K562 (cell line): ENCODE measurements at regions not wholly inside any gene's neighbourhood (a gene's known extent, or its start where the extent isn't known, plus 50 kb on each side); places are given as distances from the start of the nearest gene placed in this dataset.

Experiments used
- ATAC-seq: fragments of 200-7000 bp; cut with Tn5 transposase; 3 replicates; pipeline ENCODE4 v1.9.1; 2020; ENCODE audit warnings: moderate library complexity
- BruUV-seq: library from RNA; stranded (reverse); fragments of 400-500 nt; replicated peaks from 2 replicates; lab custom pipeline; 2021; lab: Mats Ljungman, UMichigan
- CTCF ChIA-PET: fragments of 300-600 bp; formaldehyde crosslinking; extraction: SDS; loops from one replicate; lab custom pipeline; 2021; ENCODE audit warnings: low intra/inter-chr PET ratio; lab: Yijun Ruan, JAX
- POLR2A ChIA-PET: fragments of 300-600, 350-650 bp; sonication (Branson Sonifier 250); formaldehyde crosslinking; extraction: SDS; loops from one replicate; lab custom pipeline; 2021; ENCODE audit warnings: antibody characterized with exemption, inconsistent platforms; lab: Yijun Ruan, JAX
- DNase-seq, 4 experiments: peaks; one replicate each; pipeline versions ENCODE4 v3.0.0 to v3.0.0-alpha.2; 2011 to 2018; ENCODE audit warnings: low spot score in 3 of 4, mixed read lengths in 3 of 4; ENCODE audit errors: extremely low read depth in 1 of 4
- FAIRE-seq: peaks from 2 replicates; lab custom pipeline; 2011; peaks lifted over from hg19 to GRCh38; lab: Jason Lieb, UNC
- H2AFZ ChIP-seq: 2 replicates; pipeline ENCODE4 v1.6.0; 2011; ENCODE audit warnings: low read depth, low read length, control low read depth, inconsistent platforms
- H3K27ac ChIP-seq: fragments of 200-600 bp; 3 replicates; pipeline ENCODE4 v1.8.0; 2011; ENCODE audit warnings: low read depth, mild to moderate bottlenecking, control low read depth, inconsistent platforms, low read length, moderate library complexity, mixed read lengths; ENCODE audit errors: extremely low read depth
- H3K27me3 ChIP-seq, 2 experiments: fragments of 300-600 bp in 1 of 2; 2 replicates in 1 of 2; 3 replicates in 1 of 2; pipeline versions ENCODE4 v1.6.0 to v1.8.0; 2011; ENCODE audit warnings: inconsistent platforms in 2 of 2, low read length in 2 of 2, mild to moderate bottlenecking in 1 of 2, mixed read lengths in 1 of 2, moderate library complexity in 1 of 2; ENCODE audit not compliant: control insufficient read depth in 2 of 2, insufficient read depth in 2 of 2
- H3K36me3 ChIP-seq: fragments of 300-600 bp; 3 replicates; pipeline ENCODE4 v1.8.0; 2011; ENCODE audit warnings: mild to moderate bottlenecking, low read length, inconsistent platforms; ENCODE audit not compliant: control insufficient read depth, insufficient read depth
- H3K4me1 ChIP-seq, 2 experiments: fragments of 200-600 bp in 1 of 2; replicated peaks in 1 of 2; 2 replicates in 1 of 2; 3 replicates in 1 of 2; pipeline versions ENCODE4 v1.5.1 to v1.8.0; 2011; ENCODE audit warnings: inconsistent platforms in 2 of 2, low read length in 2 of 2, mild to moderate bottlenecking in 1 of 2, mixed read lengths in 1 of 2, moderate library complexity in 1 of 2; ENCODE audit not compliant: control insufficient read depth in 2 of 2, insufficient read depth in 2 of 2
- H3K4me2 ChIP-seq: 2 replicates; pipeline ENCODE4 v1.6.1; 2011; ENCODE audit warnings: low read length, control low read depth, inconsistent platforms, mixed read lengths; ENCODE audit not compliant: insufficient read depth
- H3K4me3 ChIP-seq: fragments of 200-600 bp; sonication (generic), shearing (Covaris generic); 2 replicates; pipeline ENCODE4 v1.5.1; 2016; ENCODE audit warnings: control low read depth, inconsistent platforms
- H3K79me2 ChIP-seq: fragments of 200-600 bp; 3 replicates; pipeline ENCODE4 v1.8.0; 2011; ENCODE audit warnings: low read length, inconsistent platforms; ENCODE audit not compliant: control insufficient read depth, insufficient read depth
- H3K9ac ChIP-seq, 2 experiments: 2 replicates each; pipeline versions ENCODE4 v1.6.0 to v1.6.1; 2011; ENCODE audit warnings: low read depth in 2 of 2, low read length in 2 of 2, control low read depth in 1 of 2, inconsistent platforms in 1 of 2, mild to moderate bottlenecking in 1 of 2, mixed read lengths in 1 of 2; ENCODE audit not compliant: insufficient read depth in 1 of 2
- H3K9me1 ChIP-seq: one replicate; pipeline ENCODE4 v1.6.0; 2011; ENCODE audit warnings: inconsistent platforms, mild to moderate bottlenecking, low read length, moderate library complexity; ENCODE audit not compliant: control insufficient read depth, insufficient read depth
- H3K9me3 ChIP-seq: replicated peaks from 2 replicates; pipeline ENCODE4 v1.5.1; 2011; ENCODE audit warnings: low read depth, low read length, inconsistent platforms; ENCODE audit not compliant: control insufficient read depth, insufficient read depth
- H4K20me1 ChIP-seq: replicated peaks from 2 replicates; pipeline ENCODE4 v1.6.1; 2011; ENCODE audit warnings: low read length, inconsistent platforms, mixed read lengths; ENCODE audit not compliant: control insufficient read depth, insufficient read depth
- ATF1 ChIP-seq, 2 experiments: fragments of 450-650 bp in 1 of 2; IDR thresholded peaks; 2 replicates each; pipeline ENCODE4 v1.6.1; 2016; ENCODE audit warnings: missing compliant biosample characterization in 1 of 2, missing genetic modification characterization in 1 of 2
- CBX8 ChIP-seq: fragments of 200-600 bp; sonication (generic); IDR thresholded peaks from 2 replicates; pipeline ENCODE4 v1.6.1; 2012; ENCODE audit warnings: borderline replicate concordance, mixed run types, low read depth, mild to moderate bottlenecking, moderate library complexity, mixed read lengths, low read length, control low read depth, inconsistent platforms; ENCODE audit not compliant: poor library complexity, severe bottlenecking; ENCODE audit errors: extremely low read depth
- ELF2 ChIP-seq: fragments of 250-450 bp; sonication (Bioruptor Pico); IDR thresholded peaks from 2 replicates; pipeline ENCODE4 v1.5.0; 2021; ENCODE audit warnings: mild to moderate bottlenecking
- EWSR1 ChIP-seq: fragments of 450-650 bp; IDR thresholded peaks from 2 replicates; pipeline ENCODE4 v1.6.1; 2018; ENCODE audit warnings: borderline replicate concordance, mild to moderate bottlenecking, low read depth, moderate library complexity; ENCODE audit not compliant: partially characterized antibody
- HDGF ChIP-seq: fragments of 450-650 bp; IDR thresholded peaks from 2 replicates; pipeline ENCODE4 v1.6.1; 2016
- POLR2H ChIP-seq: IDR thresholded peaks from 2 replicates; pipeline ENCODE4 v1.6.1; 2016; ENCODE audit warnings: missing genetic modification characterization, low read depth, mild to moderate bottlenecking, control low read depth, missing compliant biosample characterization, moderate library complexity
- ZNF121 ChIP-seq: sonication (generic); formaldehyde crosslinking; conservative IDR thresholded peaks from 2 replicates; pipeline ENCODE4 v1.8.0; 2022; ENCODE audit warnings: missing genetic modification reagents
- ZNF318 ChIP-seq, 2 experiments: fragments of 450-650 bp; IDR thresholded peaks; 2 replicates each; pipeline ENCODE4 v1.6.1; 2016; ENCODE audit warnings: mild to moderate bottlenecking in 2 of 2, borderline replicate concordance in 1 of 2, low read depth in 1 of 2, moderate library complexity in 1 of 2
- WGBS: fragments of 100-300 bp; shearing (Covaris generic); methylation state at CpG from one replicate; pipeline ENCODE4 v1.1.6; 2016; ENCODE audit warnings: low coverage, mixed read lengths; ENCODE audit not compliant: insufficient coverage; ENCODE audit errors: missing lambda C conversion rate; 5-methylcytosine and 5-hydroxymethylcytosine counted together
- in situ Hi-C: fragments of 300-500 bp; cut with MboI; formaldehyde crosslinking; loops from 4 replicates; pipeline ENCODE4 v1.15.0; 2018; ENCODE audit warnings: inconsistent platforms, mixed read lengths
- intact Hi-C: fragments of 100-400 bp; cut with micrococcal nuclease; formaldehyde crosslinking; loops from 2 replicates; pipeline ENCODE4 v1.14.2; 2022
- TF ChIP-seq, protein P1 (sequence below), 2 experiments: fragments of 450-650 bp; conservative IDR thresholded peaks; 2 replicates each; pipeline ENCODE4 v1.6.1; 2017; ENCODE audit warnings: mild to moderate bottlenecking in 2 of 2, moderate library complexity in 2 of 2
- TF ChIP-seq, protein P2 (sequence below): sonication (generic); formaldehyde crosslinking; IDR thresholded peaks from 2 replicates; pipeline ENCODE4 v1.8.1; 2022; ENCODE audit warnings: missing genetic modification reagents

DNA sequence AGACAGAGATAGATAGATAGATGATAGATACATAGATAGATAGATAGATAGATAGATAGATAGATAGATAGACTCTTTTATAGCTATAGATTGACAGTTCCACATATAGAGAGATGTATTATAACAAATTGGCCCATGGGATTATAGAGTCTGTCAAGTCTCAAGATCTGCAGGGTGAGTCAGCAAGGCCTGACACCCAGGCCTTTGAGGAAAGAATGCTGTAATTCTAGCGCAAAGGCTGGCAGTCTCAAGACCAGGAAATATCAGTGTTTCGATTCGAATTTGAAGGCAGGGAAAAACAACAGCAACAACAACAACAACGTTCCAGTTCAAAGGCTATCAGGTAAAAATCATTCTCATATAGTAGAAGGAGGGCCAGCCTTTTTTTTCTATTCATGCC is 339.2 kb upstream of the CDH9 start:
- Histone ChIP-seq H2AFZ (no peak overlapping the region), H3K9ac (no peak overlapping the region), H3K79me2 (no peaks in the 10 kb centered on the region), H3K27ac (no peak overlapping the region), H3K27me3 (no peaks in the 10 kb centered on the region), H3K9me1 (no peaks in the 10 kb centered on the region), H3K4me3 (no peak overlapping the region), H4K20me1 (no peaks in the 10 kb centered on the region), H3K9me3 (no peaks in the 10 kb centered on the region), H3K4me2 (no peak overlapping the region), H3K36me3 (no peaks in the 10 kb centered on the region), H3K4me1 (no peaks in the 10 kb centered on the region)
- 19% methylated on average over 4 of the region's 4 CpGs for WGBS
- CTCF ChIA-PET, result no interaction called here
- no peak for ATAC-seq
- POLR2A ChIA-PET, result no interaction called here
- in situ Hi-C loops, result no loop called here
- DNase-seq, result no peak
- BruUV-seq, result no TSS peak
- intact Hi-C loops, result no loop called here
- FAIRE-seq, result no peak
- TF ChIP-seq ELF2 (CRISPR knock-in tag), result no peak
- TF ChIP-seq ZNF318 (IDR thresholded peaks at IDR 0.05; ENCODE audit: borderline replicate concordance in 1 of 2, low read depth in 1 of 2), result no peak
- TF ChIP-seq HDGF, result no peak
- TF ChIP-seq, protein P1, sequence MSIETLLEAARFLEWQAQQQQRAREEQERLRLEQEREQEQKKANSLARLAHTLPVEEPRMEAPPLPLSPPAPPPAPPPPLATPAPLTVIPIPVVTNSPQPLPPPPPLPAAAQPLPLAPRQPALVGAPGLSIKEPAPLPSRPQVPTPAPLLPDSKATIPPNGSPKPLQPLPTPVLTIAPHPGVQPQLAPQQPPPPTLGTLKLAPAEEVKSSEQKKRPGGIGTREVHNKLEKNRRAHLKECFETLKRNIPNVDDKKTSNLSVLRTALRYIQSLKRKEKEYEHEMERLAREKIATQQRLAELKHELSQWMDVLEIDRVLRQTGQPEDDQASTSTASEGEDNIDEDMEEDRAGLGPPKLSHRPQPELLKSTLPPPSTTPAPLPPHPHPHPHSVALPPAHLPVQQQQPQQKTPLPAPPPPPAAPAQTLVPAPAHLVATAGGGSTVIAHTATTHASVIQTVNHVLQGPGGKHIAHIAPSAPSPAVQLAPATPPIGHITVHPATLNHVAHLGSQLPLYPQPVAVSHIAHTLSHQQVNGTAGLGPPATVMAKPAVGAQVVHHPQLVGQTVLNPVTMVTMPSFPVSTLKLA (conservative IDR thresholded peaks at IDR 0.05), result no peak
- TF ChIP-seq ZNF121 (CRISPR knock-in tag), result no peak
- no peak for TF ChIP-seq POLR2H (tag)
- no peak for TF ChIP-seq ATF1 (CRISPR knock-in tag; IDR thresholded peaks at IDR 0.05)
- no peak for TF ChIP-seq ATF1 (tag; IDR thresholded peaks at IDR 0.05)
- TF ChIP-seq EWSR1, result no peak
- TF ChIP-seq CBX8, result no peak
- TF ChIP-seq, protein P2, sequence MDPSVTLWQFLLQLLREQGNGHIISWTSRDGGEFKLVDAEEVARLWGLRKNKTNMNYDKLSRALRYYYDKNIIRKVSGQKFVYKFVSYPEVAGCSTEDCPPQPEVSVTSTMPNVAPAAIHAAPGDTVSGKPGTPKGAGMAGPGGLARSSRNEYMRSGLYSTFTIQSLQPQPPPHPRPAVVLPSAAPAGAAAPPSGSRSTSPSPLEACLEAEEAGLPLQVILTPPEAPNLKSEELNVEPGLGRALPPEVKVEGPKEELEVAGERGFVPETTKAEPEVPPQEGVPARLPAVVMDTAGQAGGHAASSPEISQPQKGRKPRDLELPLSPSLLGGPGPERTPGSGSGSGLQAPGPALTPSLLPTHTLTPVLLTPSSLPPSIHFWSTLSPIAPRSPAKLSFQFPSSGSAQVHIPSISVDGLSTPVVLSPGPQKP (CRISPR knock-in tag), result no peak
